H1 (cell line): ENCODE measurements at regions not wholly inside any gene's neighbourhood (a gene's known extent, or its start where the extent isn't known, plus 50 kb on each side); places are given as distances from the start of the nearest gene placed in this dataset.

Experiments
- HDAC2 ChIP-seq, 2 experiments: fragments of 300-600 bp in 1 of 2; sonication (generic) in 1 of 2; IDR thresholded peaks; 2 replicates each; pipeline ENCODE4 v1.6.1; 2011 to 2012; ENCODE audit warnings: low read depth in 2 of 2, low read length in 2 of 2, mild to moderate bottlenecking in 2 of 2, moderate library complexity in 2 of 2, borderline replicate concordance in 1 of 2, inconsistent platforms in 1 of 2
- KDM4A ChIP-seq: IDR thresholded peaks from one replicate; pipeline ENCODE4 v1.7.1; 2012; ENCODE audit warnings: low read depth, mild to moderate bottlenecking, moderate library complexity, low read length, inconsistent platforms; ENCODE audit not compliant: severe bottlenecking
- PHF8 ChIP-seq: fragments of 200-600 bp; sonication (generic); conservative IDR thresholded peaks from 2 replicates; pipeline ENCODE4 v1.7.1; 2012; ENCODE audit warnings: low read depth, mild to moderate bottlenecking, inconsistent platforms, low read length, moderate library complexity
- TF ChIP-seq, protein P1 (sequence below): IDR thresholded peaks from 2 replicates; pipeline ENCODE4 v1.6.1; 2012; ENCODE audit warnings: inconsistent platforms

DNA sequence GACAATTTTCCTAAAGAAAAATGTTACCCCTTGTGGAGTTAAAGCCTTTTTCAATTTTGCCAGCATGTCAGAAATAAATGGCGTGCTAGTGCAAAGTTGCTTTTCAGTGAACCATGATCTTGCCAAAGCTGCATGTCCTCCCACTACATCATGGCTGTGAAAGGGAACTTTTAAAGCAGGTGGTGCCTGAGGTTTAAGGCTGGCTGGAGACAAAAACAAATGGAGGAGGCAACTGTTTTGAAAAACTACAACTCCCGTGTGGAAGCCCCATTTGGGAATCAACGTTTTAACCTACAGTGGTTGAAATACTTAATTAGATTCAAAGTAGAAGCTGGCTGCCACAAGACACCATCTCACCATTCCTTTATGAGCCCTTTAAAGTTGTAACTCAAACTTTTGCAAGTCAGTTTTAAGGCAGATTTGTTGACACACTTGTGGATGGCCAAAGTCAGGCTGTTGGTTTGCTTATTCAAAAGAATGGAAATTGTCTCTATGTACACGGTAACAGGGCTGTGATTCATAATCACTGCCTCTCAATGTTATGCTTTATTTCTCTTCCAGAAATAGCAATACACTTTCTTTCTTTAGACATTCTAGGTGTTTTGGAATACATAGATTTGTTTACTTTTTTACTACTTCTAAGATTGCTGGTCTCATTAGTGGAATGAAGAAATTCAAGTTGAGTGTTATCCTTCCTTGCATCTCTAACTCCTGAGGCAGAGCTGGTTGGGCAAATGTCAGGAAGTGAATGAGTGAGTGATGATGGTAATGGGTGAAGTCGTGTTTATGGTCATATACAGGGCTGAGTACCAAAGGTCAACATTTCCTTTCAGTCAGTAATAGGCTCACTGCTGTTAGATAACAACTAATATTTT, 196.4 kb upstream of the GMDS start:
- TF ChIP-seq KDM4A (no peak), PHF8 (no peak), HDAC2 (IDR thresholded peaks at IDR 0.05; ENCODE audit: borderline replicate concordance in 1 of 2, low read depth in 2 of 2, low read length in 2 of 2) (no peak)
- TF ChIP-seq, protein P1, sequence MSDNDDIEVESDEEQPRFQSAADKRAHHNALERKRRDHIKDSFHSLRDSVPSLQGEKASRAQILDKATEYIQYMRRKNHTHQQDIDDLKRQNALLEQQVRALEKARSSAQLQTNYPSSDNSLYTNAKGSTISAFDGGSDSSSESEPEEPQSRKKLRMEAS, result no peak
